GM12874 (cell line): ENCODE measurements at regions not wholly inside any gene's neighbourhood (a gene's known extent, or its start where the extent isn't known, plus 50 kb on each side); places are given as distances from the start of the nearest gene placed in this dataset.

Source experiments
- CTCF ChIP-seq: IDR thresholded peaks from 2 replicates; pipeline ENCODE4 v1.5.1; 2011; ENCODE audit warnings: low read depth, mild to moderate bottlenecking, control low read depth, low read length, moderate library complexity; ENCODE audit not compliant: insufficient read depth

GRCh38 chr4:77344784-77345183 is 187.8 kb downstream of the CCNG2 start:
- no peak for TF ChIP-seq CTCF

- no peak for TF ChIP-seq CTCF
Observed at GRCh38 chr4:77347351-77347966, 190.5 kb downstream of the CCNG2 start.

GRCh38 chr4:77348815-77349214 is 191.8 kb downstream of the CCNG2 start:
- TF ChIP-seq CTCF = no peak

- TF ChIP-seq CTCF = no peak
Observed at GRCh38 chr4:77349364-77349763, 192.4 kb downstream of the CCNG2 start.

- no peak for TF ChIP-seq CTCF
Observed at GRCh38 chr4:77349796-77350195, 192.8 kb downstream of the CCNG2 start.

GRCh38 chr4:77352192-77352591 is 195.2 kb downstream of the CCNG2 start:
- TF ChIP-seq CTCF = no peak

- 0 out of 2 replicates have a peak, but pooled peaks have one; percentile 8 for TF ChIP-seq CTCF
Observed at GRCh38 chr4:77353724-77354315, 196.8 kb downstream of the CCNG2 start.
